KMS-11 (cell line): ENCODE measurements at regions not wholly inside any gene's neighbourhood (a gene's known extent, or its start where the extent isn't known, plus 50 kb on each side); places are given as distances from the start of the nearest gene placed in this dataset.

ENCODE experiments used
- H2AFZ ChIP-seq: fragments of 200-600 bp; sonication (generic); 2 replicates; pipeline ENCODE4 v1.6.1; 2016; ENCODE audit warnings: antibody characterized with exemption, mixed run types, low read depth
- H3K27ac ChIP-seq: fragments of 200-600 bp; sonication (generic); 2 replicates; pipeline ENCODE4 v1.6.1; 2016; ENCODE audit warnings: mild to moderate bottlenecking, mixed run types
- H3K27me3 ChIP-seq: fragments of 200-600 bp; sonication (generic); 2 replicates; pipeline ENCODE4 v1.6.1; 2017; ENCODE audit warnings: mild to moderate bottlenecking, low read depth, mixed run types, moderate library complexity; ENCODE audit not compliant: insufficient read depth
- H3K36me3 ChIP-seq: fragments of 200-600 bp; sonication (generic); 2 replicates; pipeline ENCODE4 v1.6.1; 2017; ENCODE audit warnings: mild to moderate bottlenecking, mixed run types; ENCODE audit not compliant: insufficient read depth
- H3K4me1 ChIP-seq: fragments of 200-600 bp; sonication (generic); 2 replicates; pipeline ENCODE4 v1.6.1; 2016; ENCODE audit warnings: mild to moderate bottlenecking, low read depth, mixed run types; ENCODE audit not compliant: poor library complexity, severe bottlenecking
- H3K4me2 ChIP-seq: fragments of 200-600 bp; sonication (generic); 2 replicates; pipeline ENCODE4 v1.7.0; 2016; ENCODE audit warnings: mild to moderate bottlenecking, mixed run types
- H3K4me3 ChIP-seq: fragments of 200-600 bp; sonication (generic); IDR thresholded peaks from 2 replicates; pipeline ENCODE4 v1.6.1; 2017; ENCODE audit warnings: low read depth, low read length, mixed read lengths; ENCODE audit not compliant: insufficient read depth
- H3K79me2 ChIP-seq: fragments of 200-600 bp; sonication (generic); 2 replicates; pipeline ENCODE4 v1.6.1; 2016; ENCODE audit warnings: low read depth, mixed run types; ENCODE audit not compliant: insufficient read depth
- H3K9ac ChIP-seq: fragments of 200-600 bp; sonication (generic); 2 replicates; pipeline ENCODE4 v1.6.1; 2016; ENCODE audit warnings: mild to moderate bottlenecking, mixed run types
- H4K20me1 ChIP-seq: fragments of 200-600 bp; sonication (generic); 2 replicates; pipeline ENCODE4 v1.6.1; 2016; ENCODE audit warnings: mild to moderate bottlenecking, mixed run types; ENCODE audit not compliant: insufficient read depth
- TF ChIP-seq, protein P1 (sequence below): fragments of 200-600 bp; sonication (generic); conservative IDR thresholded peaks from 2 replicates; pipeline ENCODE4 v1.6.1; 2017; ENCODE audit warnings: low read depth, mild to moderate bottlenecking, antibody characterized with exemption, low read length, moderate library complexity, mixed read lengths

DNA sequence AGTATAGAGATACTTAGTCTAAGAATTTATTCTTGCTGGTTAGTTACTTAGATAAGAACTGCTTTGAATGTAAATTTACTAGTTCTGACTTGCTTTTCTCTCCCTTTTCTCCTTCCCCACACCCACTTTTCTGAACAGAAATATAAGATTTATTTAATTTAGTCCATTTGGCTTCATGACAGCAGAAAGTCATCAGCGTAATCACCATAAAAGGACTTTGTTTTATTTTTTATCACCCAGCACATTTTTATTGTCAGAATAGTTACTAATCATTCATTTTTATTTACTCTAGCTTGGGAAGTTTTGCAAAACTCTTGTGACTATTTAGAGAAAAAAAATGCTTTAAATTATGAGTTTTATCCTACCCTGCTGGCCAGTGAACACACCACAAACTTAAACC lies 197.2 kb downstream of the CHRM3 start:
- H3K36me3 ChIP-seq = no peaks in the 10 kb centered on the region
- no peaks in the 10 kb centered on the region for H3K79me2 ChIP-seq
- no peak overlapping the region for H3K27ac ChIP-seq
- no peak overlapping the region for H3K4me3 ChIP-seq
- H2AFZ ChIP-seq = no peak overlapping the region
- no peaks in the 10 kb centered on the region for H3K4me1 ChIP-seq
- no peak overlapping the region for H3K9ac ChIP-seq
- no peak overlapping the region for H3K4me2 ChIP-seq
- H4K20me1 ChIP-seq = no peaks in the 10 kb centered on the region
- TF ChIP-seq, protein P1, sequence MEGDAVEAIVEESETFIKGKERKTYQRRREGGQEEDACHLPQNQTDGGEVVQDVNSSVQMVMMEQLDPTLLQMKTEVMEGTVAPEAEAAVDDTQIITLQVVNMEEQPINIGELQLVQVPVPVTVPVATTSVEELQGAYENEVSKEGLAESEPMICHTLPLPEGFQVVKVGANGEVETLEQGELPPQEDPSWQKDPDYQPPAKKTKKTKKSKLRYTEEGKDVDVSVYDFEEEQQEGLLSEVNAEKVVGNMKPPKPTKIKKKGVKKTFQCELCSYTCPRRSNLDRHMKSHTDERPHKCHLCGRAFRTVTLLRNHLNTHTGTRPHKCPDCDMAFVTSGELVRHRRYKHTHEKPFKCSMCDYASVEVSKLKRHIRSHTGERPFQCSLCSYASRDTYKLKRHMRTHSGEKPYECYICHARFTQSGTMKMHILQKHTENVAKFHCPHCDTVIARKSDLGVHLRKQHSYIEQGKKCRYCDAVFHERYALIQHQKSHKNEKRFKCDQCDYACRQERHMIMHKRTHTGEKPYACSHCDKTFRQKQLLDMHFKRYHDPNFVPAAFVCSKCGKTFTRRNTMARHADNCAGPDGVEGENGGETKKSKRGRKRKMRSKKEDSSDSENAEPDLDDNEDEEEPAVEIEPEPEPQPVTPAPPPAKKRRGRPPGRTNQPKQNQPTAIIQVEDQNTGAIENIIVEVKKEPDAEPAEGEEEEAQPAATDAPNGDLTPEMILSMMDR = no peak
- H3K27me3 ChIP-seq = no peaks in the 10 kb centered on the region

DNA sequence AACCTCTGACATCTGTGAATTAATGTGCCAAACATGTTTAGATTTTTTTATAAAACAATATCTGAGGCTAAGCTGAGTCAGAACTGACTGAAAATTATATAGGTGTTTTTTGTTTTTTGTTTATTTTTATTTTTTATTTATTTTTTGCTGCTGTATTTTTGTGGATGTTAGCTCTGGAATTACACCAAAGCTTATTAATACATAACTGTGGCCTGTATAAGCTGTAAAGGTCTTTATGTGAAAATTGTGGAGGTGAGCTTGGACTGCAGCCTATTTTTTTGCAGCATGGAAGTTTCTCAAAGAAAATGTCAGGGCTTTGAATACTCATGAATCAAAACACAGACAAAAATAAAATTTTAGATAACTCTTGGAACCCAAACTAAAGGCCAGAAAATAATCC lies 199.8 kb downstream of the CHRM3 start:
- H2AFZ ChIP-seq = no peak overlapping the region
- H3K79me2 ChIP-seq = no peaks in the 10 kb centered on the region
- no peaks in the 10 kb centered on the region for H4K20me1 ChIP-seq
- H3K27ac ChIP-seq = no peak overlapping the region
- H3K27me3 ChIP-seq = no peaks in the 10 kb centered on the region
- H3K4me1 ChIP-seq = no peaks in the 10 kb centered on the region
- no peak overlapping the region for H3K9ac ChIP-seq
- TF ChIP-seq, protein P1 = no peak
- H3K36me3 ChIP-seq = no peaks in the 10 kb centered on the region
- H3K4me3 ChIP-seq = no peak overlapping the region
- H3K4me2 ChIP-seq = no peak overlapping the region

DNA sequence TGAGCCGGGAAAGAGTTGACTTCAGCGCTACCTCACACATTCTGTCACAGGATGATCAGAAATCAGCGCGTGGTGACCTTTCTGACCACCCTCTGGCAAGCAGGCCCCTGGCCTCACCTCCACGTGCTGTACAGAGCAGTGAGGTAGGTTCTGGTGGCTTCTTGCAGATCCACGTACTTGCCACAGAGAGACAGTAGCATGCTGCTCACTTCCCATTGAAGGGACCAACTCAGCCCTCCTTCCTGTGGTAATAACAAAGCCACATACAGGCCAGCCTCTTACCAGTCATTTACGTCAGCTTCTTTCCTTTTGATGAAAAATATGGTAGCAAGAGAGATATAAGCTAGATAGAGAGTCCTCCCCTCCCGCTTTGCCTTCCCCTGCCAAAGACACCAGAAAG lies 200.7 kb downstream of the CHRM3 start:
- TF ChIP-seq, protein P1 = no peak
- no peak overlapping the region for H3K4me2 ChIP-seq
- no peaks in the 10 kb centered on the region for H3K4me1 ChIP-seq
- H4K20me1 ChIP-seq = no peaks in the 10 kb centered on the region
- no peaks in the 10 kb centered on the region for H3K27me3 ChIP-seq
- H3K36me3 ChIP-seq = no peaks in the 10 kb centered on the region
- H2AFZ ChIP-seq = no peak overlapping the region
- no peak overlapping the region for H3K4me3 ChIP-seq
- no peak overlapping the region for H3K27ac ChIP-seq
- H3K79me2 ChIP-seq = no peaks in the 10 kb centered on the region
- H3K9ac ChIP-seq = no peak overlapping the region

DNA sequence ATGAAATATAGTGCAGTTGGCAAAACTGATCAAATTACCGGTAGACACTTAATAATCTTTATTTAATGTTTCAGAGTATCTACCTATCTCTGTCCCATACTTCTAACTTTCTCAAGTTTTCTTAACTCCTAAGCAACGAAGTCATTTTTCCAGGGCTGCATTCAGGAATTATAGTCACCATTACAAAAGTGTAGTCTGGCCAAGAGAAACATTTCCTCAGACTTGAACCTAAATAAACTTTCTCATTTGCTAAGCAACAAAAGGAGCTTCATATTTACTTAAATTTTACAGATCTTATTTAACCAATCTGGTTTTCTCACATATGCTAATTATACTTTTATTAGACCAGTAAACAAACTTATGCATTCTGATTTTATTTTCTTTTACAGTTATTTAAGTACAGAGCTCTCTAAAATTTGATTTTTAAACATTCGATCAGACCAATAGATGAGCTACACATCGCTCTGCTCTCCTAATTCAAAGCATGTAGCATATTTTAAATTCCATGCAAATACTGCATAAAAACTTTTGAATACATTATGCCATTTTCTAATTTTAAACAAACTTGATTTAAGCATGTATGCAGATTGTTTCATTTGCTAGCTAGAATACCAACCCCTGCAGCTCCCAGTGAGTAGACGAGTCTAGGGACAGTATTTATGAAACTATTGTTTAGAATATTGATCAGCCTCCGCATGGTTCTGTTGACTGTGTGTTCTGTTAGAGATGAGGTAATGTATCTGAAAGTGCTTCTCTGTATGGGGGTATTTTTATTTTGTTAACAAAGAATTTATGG lies 201.4 kb downstream of the CHRM3 start:
- Histone ChIP-seq H3K79me2 (no peaks in the 10 kb centered on the region), H3K9ac (no peak overlapping the region), H3K4me2 (no peak overlapping the region), H3K4me1 (no peaks in the 10 kb centered on the region), H2AFZ (no peak overlapping the region), H3K27me3 (no peaks in the 10 kb centered on the region), H3K4me3 (no peak overlapping the region), H3K27ac (no peak overlapping the region), H3K36me3 (no peaks in the 10 kb centered on the region), H4K20me1 (no peaks in the 10 kb centered on the region)
- TF ChIP-seq, protein P1 = no peak
